NCI-H226 (cell line): ENCODE measurements at regions not wholly inside any gene's neighbourhood (a gene's known extent, or its start where the extent isn't known, plus 50 kb on each side); places are given as distances from the start of the nearest gene placed in this dataset.
"Not testable (repeated sequence)": the region's sequence is repeated elsewhere in the genome, so short reads cannot be mapped to it uniquely, and the experiment has no call there.

Source experiments
- DNase-seq: peaks from one replicate; pipeline ENCODE4 v3.0.0-alpha.2; 2015

DNA sequence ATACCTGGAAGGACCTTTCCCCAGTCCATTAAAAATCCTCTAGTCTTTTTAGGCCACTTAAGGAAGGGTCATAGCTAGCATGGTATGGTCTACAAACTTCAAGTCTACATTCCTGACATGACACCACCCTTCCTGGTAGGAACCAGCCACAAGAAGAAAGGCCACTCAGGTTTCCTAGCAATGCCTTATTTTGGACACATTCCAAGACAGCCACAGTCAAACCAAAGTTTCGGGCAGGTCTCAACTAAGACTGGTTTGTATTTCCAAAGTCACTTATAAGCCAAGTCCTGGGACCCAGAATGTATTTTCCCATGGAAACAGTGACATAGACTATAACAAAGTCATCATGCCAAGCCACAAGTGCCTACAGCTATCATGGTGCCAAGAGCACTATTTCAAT lies 50.6 kb upstream of the SLC44A3 start:
- no peak for DNase-seq

DNA sequence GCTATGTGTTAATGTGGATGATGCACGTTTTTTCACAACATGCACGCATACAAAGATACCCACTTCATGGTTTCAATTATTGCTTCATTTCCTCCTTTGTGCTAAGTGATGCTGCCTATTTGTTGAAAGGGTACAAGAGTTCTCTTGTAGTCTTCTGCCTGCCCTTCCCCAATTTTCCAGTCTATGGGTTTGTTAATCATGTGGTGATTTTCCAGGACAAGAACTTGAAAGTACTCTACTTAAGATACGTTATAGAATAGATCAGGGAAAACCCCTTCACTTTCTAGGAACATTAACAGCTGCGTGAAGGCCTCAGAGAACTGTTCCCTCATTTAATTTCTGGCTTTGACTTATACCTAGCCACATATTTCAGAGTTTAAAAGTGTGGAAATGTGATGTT lies 52.1 kb upstream of the SLC44A3 start:
- DNase-seq, result no peak

DNA sequence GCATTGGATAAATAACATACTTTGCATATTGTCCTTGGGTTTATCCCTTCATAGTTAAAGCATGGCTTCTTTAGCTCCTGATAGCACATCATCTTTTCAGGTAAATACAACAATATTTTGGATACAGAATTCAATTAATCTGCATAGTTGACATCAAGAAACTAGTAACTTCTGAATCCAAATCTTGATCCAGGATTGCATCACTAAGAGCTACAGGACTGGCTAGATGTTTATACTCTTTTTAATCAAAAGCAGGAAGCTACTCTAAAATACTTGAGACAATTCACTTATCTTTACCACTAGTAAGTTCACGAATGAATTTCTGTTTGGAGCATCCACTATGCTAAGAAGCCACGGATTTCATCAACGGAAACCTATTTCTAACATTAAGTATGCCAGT lies 54.2 kb upstream of the SLC44A3 start:
- no peak for DNase-seq

DNA sequence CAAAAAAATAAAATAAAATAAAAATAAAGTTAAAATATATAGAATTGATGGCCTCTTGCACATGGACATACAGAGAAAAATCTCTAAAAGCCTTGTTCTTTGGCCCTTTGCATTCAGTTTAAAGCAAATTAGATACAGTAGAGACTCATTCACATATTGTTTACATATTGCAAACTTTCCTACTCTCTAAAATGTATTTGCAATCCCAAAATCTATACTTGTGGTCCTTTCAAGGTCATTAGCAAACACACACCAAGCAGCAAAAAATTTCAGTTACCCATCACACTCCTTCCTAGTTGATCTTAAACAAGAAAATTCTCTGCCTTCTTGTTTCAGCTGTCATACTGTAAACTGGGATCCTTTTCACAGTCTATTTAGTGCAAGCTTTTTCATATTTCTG lies 61.0 kb upstream of the SLC44A3 start:
- no peak for DNase-seq

DNA sequence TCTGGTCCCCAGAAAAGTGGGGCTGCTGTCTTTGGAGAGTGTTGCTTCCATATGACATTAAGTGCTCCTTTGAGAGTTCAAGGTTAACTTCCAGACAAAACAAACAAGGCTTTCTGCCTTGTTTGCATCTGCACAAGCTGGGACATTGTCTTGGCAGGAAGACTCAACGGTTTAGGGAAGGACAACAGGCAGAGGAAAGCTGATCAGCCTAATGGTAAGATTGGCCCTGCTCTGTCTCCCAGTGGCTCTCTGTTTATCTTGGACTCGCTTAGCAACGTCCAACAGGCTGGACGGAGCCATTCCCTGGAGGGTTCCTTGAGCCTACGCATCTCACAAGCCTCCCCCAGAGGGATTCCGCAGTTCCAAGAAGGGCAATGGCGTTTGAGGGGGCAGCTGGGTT lies 62.2 kb upstream of the SLC44A3 start:
- no peak for DNase-seq

DNA sequence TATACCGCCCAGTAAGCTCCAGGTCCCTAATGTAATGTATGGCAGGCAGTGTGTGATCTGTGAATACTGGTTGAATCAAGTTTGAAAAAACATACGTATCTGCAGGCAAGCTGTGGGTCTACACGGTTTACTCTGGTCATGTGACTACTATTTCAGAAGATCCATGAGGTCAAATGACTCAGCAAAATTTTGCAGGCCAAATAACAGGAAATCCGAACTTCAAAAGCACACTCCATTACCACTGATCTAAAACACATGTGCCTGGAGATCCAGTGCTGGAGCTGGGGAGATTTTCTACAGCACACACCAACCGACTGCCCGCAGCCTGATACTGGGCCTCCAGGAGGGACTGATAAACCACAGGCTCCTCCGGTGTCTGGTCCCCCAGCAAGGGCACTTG lies 64.5 kb upstream of the SLC44A3 start:
- no peak for DNase-seq

DNA sequence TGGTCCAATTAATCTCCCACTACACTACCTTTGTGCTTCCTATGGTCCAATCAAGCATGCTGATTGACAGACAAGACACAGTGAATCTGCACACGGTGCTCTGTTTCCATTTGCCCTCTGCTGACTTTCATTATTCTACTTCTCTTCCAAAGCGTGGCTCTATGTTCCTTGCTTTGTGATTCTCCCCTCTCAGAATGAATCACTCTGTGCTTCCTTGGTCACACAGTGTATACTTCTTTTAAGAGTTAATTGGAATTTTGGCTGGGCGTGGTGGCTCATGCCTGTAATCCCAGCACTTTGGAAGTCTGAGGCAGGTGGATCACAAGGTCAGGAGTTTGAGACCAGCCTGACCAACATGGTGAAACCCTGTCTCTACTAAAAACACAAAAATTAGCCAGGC lies 65.1 kb upstream of the SLC44A3 start:
- DNase-seq, result not testable (repeated sequence)

DNA sequence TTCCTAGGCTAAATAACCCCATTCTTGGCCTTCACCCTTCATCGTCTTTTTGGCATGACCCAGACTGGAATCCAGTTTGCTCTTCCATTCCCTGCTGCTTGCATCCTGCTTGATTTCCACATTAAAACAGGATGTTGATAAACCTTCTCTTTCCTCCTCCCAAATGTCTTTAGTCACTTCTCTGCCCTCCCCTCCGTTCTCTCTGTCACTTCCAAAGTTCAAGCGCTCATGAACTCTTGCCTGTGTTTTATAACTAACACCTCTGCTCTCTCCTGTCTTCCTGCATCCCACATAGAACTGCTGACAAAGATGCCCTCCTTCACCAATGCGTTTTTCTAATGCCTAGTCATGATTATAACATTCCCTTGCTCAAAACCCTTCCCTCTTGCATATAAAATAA lies 65.6 kb upstream of the SLC44A3 start:
- no peak for DNase-seq

DNA sequence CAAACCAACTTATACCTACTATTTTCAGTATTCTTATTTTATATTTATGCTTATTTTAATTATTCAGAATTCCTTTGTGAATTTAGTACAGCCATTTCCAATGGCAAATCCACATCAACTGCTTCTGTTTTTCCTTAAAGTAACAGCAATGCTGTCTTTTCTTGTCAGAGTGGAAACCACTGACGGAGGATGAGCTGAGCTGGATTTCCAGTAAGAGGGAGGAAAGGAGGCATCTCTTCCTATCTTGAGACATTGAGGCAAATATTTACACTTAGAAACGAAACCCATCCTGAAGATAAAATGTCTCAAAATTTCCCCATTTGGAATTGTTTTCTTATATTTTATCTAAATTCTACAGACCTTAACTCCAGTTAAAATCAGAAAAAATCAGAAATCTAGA lies 66.1 kb upstream of the SLC44A3 start:
- no peak for DNase-seq

DNA sequence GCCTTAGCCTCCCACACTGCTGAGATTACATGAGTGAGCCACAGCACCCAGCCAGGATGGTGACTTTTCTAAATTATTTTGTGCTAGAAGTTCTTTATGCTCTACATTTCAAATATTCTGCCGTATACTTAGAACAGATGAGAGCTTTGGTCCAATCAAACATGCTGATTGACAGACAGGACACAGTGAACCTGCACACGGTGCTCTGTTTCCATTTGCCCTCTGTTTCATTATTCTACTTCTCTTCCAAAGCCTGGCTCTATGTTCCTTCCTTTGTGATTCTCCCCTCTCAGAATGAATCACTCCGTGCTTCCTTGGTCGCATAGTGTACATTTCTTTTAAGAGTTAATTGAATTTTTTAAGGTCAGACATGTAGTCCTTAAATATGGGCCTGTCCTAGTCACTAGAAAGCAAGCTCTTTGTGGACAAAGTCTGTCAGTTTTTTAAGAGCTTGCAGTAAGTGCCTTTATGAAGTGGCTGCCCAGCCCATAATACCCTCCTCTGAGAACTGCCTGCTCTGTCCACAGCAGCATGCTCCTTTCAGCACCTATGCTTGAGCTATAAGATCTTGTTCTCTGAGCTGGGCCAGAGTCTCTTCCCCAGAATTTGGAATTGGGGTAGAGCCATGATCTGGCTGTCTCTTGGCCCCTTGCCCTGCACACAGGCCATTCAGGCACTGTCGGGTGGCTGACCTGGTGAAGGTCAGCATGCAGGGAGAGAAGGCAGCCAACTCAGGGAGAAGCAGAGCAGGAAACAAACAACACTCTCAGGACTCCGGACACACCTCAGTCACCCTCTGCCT lies 66.8 kb upstream of the SLC44A3 start:
- DNase-seq, result no peak

DNA sequence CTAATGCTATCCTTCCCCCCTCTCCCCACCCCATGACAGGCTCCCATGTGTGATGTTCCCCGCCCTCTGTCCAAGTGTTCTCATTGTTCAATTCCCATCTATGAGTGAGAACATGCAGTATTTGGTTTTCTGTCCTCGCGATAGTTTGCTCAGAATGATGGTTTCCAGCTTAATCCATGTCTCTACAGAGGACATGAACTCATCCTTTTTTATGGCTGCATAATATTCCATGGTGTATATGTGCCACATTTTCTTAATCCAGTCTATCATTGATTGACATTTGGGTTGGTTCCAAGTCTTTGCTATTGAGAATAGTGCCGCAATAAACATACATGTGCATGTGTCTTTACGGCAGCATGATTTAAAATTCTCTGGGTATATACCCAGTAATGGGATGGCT lies 68.7 kb upstream of the SLC44A3 start:
- not testable (repeated sequence) for DNase-seq

DNA sequence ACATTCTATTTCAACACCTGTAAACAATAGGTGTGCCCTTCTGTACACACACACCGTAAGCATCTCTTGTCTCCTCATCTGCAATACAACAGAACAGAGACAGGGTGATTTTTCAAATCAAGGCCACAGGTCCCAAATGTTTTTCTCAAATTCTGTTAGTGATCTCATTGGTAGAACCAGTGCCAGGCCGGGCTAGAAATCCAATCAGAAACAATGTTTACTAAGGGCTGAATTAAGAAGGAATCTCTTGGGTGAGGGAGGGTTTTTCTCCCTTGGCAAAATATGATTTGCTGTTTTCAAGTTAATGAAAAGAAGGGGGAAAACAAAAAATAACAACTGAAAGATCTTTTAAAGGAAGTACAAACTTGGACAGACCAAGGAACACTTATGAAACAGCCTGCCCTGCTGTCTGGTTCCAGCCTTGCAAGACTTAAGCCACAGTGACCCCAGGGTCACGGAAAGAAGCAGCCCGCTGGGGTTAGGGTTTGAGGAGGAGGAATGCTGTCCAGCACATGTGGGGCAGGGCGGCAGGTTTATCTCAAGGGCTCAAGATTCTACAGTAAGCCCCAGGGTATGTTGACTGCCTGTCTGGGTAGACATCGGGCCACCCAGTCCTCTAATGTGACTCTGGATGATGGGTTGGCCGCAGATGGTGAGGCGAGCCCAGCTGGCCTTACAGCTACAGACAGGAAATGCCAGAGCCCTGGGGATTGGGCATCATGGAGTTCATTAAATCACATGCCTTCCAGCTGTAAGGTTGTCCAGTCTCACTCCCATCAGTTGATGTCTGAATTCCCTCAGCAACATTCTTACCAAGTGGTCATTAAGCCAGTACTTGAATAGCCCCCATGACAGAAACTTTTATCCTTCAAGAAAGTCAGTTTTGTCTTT lies 73.3 kb upstream of the SLC44A3 start:
- DNase-seq, result no peak

DNA sequence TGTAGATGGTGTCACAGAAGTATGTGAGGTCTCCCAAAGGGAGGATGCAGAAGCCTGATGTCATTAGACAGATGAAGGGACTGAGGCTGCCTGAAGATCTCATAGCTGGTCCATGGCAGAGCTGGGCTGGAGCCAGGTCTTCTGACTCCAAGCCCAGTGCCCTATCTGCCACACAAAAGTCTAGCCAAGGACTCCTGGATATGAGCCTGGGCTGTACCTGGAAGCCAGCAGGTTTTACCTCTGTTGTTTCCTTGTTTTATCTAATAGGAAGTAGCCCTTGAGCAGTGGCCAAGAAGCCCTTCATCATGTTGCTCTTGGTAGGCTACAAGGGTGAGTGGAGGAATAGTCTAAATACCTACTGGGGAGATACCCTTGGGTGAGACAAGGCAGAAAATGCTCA lies 74.4 kb upstream of the SLC44A3 start:
- no peak for DNase-seq

DNA sequence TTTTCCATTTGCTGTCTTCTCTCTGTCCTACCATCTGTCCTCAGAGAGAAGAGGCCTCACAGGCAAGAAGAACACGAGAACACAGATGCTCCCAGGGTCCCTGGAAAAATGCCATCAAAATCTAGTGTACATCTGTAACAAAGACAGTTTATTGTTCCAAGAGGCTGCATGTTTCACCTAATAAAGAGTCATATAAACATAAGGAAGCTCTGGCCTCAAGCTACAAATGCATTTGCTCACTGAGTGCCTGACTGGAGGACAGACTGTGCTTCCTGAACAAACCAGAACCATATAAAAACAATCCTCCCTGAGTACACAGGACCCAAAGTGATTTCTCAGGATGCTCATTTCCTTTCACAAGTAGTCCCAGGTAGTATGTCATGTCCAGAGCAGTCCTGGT lies 76.3 kb upstream of the SLC44A3 start:
- no peak for DNase-seq

DNA sequence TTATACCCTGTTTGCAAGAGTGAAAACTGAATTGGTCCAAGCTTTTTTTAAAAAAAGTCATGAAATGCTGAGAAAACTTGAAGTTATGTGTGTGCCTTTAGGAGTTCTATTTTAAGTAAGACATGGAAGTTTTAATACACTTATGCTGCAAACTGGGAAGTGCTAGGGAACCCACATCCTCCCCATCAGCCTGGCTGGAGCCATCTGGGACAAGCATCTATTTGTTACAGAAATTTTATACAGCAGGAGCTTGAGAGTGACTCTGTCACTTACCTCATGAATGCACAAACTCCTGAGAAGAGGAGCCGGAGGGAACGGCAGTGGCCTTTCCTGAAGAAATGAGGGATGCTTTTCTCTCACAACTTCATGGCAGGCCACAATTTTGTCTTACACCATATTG lies 78.2 kb upstream of the SLC44A3 start:
- no peak for DNase-seq

DNA sequence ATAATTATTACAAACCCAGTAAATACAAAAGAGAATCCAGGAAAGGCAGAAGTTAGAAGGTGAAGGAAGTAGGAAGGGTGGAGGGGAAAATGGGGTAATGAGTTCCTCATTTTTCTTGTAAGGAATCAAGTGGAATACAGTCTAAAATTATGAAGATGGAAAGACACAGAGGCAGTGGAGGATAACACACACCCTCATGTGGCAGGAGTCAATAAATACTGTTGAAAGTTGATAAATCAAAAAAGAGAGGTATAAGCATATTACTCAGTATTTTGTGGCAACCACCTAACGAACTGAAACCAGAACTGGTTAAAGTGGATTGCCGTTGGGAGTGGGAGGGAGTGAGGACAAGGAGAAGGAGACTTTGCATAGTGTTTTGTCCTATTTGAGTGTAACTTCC lies 78.6 kb upstream of the SLC44A3 start:
- no peak for DNase-seq

DNA sequence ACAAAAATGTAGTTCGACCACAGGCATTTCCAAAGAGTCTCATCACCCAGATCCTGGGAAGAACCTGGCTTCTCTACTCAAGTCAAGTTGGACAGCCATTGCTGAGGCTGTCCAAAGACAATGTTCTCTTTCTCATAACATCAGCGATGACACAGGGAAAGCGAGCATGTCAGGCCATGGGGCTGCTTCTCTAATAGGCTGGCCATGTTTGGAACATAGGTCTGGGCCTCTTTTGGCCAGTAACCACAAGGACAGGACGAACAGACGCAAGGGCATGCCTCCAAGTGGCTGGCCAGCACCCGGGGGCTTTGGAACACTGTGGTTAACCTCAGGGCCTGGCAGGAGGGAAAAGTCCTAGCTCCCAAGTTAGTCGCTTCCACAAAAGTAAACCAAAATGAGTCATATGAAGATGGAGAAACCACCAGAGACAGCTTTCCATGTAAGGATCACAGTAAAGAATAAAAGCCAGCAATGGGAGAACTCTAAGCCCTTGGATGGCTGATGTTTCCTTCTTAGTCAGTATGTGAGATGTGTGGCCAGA lies 80.6 kb upstream of the SLC44A3 start:
- DNase-seq, result peak; percentile 64

DNA sequence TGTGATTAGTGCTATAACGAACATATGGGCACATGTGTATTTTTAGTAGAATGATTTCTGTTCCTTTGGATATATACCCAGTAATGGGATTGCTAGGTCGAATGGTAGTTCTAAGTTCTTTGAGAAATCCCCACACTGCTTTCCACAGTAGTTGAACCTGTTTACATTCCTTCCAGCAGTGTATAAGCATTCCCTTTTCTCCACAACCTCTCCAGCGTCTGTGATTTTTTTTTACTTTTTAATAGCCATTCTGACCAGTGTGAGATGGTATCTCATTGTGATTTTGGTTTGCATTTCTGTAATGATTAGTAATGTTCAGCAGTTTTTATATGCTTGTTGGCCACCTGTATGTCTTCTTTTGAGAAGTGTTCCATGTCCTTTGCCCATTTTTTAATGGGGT lies 81.8 kb upstream of the SLC44A3 start:
- DNase-seq, result no peak

DNA sequence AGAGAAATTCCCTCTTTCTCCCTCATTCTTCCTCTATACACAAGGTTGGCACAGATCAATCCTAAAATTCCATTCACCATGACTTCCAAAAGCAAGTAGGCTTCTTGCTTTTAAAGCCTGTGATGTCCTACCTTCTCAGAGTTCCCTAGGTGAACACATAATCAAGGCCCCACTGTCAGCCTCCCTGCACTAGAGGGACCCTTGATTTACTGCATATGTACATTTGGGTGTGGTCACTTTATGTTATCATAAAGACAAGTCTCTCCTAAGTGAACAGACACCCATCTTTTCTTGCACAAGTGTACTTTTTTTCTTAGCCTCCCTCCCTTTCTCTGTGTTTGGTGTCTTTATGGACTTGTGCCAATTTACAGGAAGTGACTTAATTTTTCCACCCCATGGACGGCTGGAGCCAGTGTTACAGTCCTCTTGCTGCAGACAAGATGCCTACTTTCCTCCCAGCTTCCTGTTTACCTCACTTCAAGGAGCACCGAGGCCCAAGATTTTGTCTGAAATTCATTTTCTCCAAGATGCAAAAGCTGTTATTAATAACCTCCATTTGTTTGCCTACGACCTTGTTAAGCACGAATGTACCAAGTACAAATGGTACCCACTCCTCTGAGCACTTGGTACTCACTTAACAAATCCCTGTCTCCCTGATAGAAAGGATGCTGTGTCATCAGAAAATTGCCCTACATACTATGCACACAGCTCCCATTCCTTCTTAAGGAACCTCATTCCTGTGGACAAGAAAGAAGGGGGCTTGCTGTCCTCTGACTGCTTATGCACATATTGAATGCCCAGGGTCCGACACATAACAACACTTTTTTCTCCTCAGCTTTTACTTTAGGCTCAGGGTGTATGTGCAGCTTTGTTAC lies 82.8 kb upstream of the SLC44A3 start:
- DNase-seq, result peak; percentile 29

DNA sequence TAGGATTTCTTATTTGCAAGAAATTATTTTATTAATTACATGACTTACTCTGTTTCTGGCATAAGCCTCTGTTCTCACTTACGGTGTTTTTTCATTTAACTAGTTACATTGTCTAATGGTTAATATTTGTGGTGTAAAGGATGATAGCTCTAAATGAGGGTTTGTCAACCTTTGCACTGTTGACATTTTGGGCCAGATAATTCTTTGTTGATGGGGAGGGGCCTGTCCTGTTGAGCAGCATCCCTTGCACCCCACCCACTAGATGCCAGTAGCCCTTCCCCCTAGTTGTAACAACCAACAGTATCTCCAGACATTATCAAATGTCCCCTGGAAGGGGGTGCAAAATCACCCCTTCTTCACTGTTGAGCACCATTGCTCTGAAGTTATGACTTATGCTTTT lies 83.6 kb upstream of the SLC44A3 start:
- DNase-seq, result no peak

DNA sequence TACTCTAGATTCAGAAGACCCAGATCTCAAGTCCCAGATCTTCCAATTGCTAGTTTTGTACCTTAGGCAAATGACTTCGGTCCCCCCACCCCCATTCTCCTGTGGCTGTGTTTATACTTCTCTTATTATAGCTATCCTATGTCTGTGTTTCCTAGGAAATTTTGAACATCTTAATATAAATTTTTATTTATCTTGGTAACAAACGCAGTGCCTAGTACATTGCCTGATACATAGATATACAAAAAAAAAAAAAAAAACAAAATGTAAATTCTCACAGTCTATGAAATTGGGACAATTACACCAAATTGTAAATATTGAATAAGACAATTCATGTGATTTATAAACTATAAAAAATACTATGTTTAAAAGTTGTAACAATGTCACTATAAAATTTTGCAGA lies 84.1 kb upstream of the SLC44A3 start:
- no peak for DNase-seq

DNA sequence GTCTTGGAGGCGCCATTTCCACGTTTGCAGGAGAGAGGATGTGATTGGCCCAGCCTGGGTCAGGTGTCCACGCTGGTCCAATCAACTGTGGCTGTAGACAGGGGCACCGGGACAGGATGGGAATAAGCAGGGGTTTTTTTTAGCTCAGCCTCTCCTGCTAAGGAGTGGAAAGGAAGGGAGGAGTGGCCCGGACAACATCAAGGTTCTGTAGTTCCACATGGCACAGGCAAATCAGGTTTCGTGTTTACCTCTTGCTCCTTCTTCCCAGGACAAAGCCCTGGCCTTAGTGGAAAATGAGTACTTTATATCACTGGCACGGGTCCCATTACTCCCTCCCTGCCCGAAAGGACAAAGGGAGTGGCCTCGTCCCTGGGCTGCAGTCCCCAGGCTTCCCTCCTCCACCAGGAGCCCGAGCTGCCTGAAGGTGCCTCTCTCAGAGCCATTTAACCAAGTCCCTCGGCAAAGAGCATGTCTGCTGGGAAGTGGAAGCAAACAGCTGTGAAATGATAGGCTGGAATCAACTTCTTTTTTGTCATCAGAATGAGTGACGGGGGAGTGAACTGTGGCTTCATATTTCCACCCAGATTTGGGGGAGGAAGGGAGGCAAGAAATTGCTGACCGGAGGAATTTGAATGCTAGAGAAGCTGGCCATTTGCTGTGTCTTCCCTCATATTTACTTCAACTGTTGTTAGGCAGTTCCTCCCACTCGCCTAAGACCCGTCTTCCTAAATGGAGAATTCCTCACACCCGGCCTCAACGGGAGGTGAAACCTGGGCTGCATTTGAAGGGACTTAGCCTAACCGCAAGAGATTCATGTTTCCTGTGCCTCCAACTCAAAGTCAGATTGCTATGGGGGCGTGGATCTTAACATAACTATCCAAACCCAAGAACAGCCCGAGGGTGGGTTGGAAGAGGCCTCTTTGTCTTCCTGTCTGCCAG lies 84.9 kb upstream of the SLC44A3 start:
- DNase-seq, result peak; percentile 99
